IPS-18c (cell line): ENCODE measurements at regions not wholly inside any gene's neighbourhood (a gene's known extent, or its start where the extent isn't known, plus 50 kb on each side); places are given as distances from the start of the nearest gene placed in this dataset.
"Not testable (repeated sequence)": the region's sequence is repeated elsewhere in the genome, so short reads cannot be mapped to it uniquely, and the experiment has no call there.

Source experiments
- H3K4me3 ChIP-seq: 2 replicates; pipeline ENCODE4 v1.7.0; 2013; ENCODE audit warnings: low read depth, mild to moderate bottlenecking, low read length, moderate library complexity; ENCODE audit not compliant: insufficient read depth
- H3K9me3 ChIP-seq: one replicate; pipeline ENCODE4 v1.6.1; 2013; ENCODE audit warnings: mild to moderate bottlenecking, low read length, moderate library complexity; ENCODE audit not compliant: control insufficient read depth, insufficient read depth

DNA sequence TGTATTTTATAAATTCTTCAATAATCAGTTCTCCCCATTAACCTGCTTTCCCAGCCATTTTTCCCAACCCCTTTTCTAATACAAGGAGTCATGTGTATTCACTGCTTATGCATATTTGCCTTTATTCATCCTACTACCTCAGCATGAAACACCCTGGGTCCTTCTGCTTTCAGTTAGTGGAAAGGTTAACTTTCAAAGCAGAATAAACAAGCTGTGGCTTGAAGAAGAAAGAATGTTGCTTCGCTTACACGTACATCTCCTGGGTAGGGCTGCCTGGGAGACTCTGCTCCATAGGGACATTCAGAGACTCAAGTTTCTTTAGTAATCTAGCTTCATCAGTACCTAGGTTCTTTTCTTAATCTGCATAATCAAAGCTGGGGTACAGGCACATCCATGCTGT, 567.8 kb upstream of the SLC10A2 start:
- Histone ChIP-seq H3K9me3 (no peaks in the 10 kb centered on the region), H3K4me3 (no peak overlapping the region)

DNA sequence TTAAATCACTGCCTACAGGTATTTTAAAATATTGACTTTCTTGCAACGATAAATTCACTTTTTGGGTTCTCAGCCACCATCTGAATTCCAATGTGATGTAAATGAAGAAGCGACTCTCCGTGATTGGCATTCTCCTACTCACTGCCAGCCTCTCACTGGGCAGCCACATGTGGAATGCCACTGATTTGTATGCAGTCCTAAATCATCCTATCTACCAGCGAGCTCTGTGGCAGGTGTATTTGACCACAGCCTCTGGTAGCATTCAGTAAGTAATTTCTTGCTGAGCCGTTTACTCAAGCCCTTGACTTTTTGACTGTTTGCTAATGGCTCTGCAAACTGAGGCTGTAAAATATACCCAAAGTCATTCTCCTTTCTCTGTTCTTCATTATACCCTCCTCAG, 559.0 kb upstream of the SLC10A2 start:
- no peaks in the 10 kb centered on the region for H3K9me3 ChIP-seq
- no peak overlapping the region for H3K4me3 ChIP-seq

DNA sequence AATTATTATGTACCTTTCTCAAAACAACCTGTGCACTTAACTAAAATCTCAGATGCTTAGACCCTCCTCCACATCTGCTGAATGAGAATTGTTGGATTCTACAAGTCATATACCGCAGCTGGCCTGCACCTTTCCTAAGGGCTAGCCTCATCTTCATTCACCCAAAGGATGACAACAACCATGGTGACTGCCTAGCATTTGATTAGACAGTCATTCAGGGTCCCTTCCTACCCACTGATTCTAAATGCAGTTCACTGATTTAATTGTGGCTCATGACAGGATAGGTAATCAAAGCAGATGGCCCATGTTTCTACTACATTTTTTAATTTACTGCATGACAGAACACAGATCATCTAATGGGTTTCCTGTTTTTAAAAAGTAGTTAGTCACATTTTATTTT, 551.9 kb upstream of the SLC10A2 start:
- no peaks in the 10 kb centered on the region for H3K9me3 ChIP-seq
- H3K4me3 ChIP-seq, result no peak overlapping the region

DNA sequence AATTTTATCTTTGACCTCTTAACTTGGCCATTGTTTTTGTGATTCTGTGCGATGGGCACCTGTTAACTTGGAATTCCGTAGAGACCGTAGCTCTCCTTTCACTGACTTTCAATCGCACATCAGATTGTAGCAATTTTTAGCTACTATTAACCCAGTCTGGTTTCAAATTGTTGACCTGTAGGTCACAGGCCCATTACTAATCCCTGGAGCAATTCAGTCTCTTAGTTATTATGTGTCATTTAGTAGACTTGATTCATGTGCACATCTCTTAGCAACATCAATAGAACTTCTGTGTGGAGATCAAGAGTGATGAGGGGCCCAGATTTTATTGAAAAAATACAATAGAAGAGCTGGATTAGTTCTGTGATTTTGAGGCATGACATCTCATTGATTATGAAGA, 549.6 kb upstream of the SLC10A2 start:
- Histone ChIP-seq H3K9me3 (no peaks in the 10 kb centered on the region), H3K4me3 (no peak overlapping the region)

DNA sequence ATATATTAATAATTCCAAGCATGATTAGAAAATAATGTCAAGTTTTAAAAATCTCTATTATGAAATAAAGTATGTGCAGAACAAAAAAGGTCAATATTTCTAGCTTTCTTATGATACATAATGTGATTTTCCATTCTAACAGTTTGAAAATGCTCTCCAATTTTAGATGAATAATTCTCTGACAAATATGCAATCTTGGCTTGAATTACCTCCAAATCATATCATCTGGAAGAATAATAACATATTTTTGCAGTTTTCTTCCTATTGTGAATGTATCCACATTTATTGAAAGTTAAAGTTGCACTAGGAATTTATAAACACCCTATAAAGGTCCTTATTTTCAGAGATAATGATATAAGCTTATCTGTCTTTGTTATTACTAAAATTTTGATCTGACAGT, 548.5 kb upstream of the SLC10A2 start:
- H3K4me3 ChIP-seq, result no peak overlapping the region

DNA sequence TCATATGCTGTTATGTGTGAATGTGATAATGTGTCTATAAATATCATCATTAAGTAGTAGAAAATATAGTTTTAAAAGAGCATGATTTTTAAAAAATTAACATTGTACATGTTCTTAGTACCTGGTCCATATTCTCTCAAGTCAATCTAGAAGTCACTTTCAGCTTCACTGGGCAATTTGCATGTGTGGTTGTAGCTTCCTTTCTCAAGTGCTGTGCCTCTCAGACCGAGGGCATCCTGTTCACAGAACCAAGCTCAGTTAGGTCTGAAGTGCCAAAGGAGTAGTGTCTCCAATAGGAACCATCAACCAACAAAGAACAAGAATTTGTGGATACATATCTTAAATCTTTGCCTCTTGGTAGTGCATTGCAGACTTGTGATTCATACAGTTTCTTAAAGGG, 541.8 kb upstream of the SLC10A2 start:
- H3K9me3 ChIP-seq, result no peaks in the 10 kb centered on the region
- H3K4me3 ChIP-seq, result no peak overlapping the region

More for the DNA sequence above, 548.5 kb upstream of the SLC10A2 start:
- no peaks in the 10 kb centered on the region for H3K9me3 ChIP-seq

DNA sequence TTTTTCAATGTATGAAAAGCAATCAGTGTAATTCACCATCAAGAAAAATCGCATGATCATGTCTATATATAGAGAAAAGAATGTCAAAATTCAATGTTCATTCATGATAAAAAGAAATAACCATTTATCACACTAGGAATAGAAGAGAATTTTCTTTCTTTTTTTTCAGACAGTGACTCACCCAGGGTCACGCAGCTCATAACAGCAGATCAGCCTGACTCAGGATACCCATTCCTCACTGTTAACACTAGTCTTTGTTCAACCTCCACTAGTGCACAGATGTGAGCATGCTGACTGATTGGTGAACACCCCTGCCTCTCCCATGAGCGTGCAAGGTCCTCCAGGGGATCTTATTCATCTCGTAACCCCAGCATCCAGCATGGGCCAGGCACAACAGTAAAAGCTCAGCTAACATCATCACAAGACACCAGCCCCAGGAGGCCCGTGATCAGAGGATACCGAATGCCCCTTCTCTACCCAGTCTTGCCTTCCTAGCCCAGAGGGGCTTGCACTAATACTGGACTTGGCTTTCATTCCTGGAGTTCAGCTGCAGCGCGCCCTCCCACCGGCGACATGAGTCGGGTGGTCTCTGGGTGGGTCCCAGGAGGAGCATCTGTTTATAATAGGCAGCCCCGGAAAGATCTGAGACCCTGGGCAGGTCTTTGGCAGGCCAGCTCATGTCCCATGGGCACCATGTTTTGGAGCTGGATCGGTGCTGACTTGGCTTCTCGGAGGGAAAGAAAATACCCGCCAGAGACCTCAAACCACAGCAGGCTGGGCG, 539.5 kb upstream of the SLC10A2 start:
- peaks cover 2% of the 10 kb centered on the region for H3K9me3 ChIP-seq

DNA sequence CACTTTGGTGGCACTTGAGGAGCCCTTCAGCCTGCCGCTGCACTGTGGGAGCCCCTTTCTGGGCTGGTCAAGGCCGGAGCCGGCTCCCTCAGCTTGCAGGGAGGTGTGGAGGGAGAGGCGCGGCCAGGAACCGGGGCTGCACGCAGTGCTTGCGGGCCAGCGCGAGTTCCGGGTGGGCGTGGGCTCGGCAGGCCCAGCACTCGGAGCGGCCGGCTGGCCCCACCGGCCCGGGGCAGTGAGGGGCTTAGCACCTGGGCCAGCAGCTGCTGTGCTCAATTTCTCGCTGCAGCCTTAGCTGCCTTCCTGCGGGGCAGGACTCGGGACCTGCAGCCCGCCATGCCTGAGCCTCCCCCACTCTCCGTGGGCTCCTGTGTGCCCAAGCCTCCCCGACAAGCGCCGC, 533.7 kb upstream of the SLC10A2 start:
- not testable (repeated sequence) for H3K9me3 ChIP-seq, H3K4me3 ChIP-seq

More for the DNA sequence above, 539.5 kb upstream of the SLC10A2 start:
- H3K4me3 ChIP-seq, result no peak overlapping the region

DNA sequence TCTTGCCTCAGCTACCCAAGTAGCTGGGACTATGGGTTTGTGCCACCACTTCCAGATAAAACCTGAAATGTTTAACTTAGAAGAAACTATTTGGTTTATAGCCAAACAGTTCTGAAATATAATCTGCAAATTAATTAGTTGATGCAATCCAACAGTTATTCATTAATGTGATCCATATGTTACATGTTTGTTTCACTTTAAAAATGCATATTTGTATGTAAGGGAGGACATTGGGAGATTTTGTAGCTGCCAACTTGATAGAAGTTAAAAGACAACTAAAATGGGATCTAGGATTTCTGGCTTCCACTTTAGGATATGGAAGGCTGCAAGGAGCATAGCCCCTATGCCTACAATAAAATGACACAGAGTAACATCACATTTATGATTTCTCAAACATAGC, 532.5 kb upstream of the SLC10A2 start:
- H3K4me3 ChIP-seq, result no peak overlapping the region
- peaks cover 2% of the 10 kb centered on the region for H3K9me3 ChIP-seq

DNA sequence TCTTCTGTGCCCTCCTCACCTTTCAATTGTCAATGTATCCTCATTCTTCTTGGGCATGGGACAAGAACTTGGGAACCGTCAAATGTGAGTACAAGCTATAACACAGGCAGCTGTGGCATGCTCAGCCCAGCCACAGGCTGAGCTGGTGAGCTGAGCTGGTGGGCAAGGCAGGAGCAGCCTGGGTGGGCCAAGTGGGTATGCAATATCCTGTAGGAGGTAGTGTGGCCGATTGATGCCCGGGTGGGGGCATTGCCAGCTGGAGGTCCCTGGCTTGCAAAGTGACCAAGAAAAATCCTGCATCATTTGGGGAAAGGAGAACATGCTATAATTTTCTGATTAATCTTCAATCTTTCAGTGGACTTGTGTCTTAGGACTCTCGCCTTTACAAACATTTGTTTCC, 507.2 kb upstream of the SLC10A2 start:
- Histone ChIP-seq H3K4me3 (no peak overlapping the region), H3K9me3 (peaks cover 3% of the 10 kb centered on the region)

DNA sequence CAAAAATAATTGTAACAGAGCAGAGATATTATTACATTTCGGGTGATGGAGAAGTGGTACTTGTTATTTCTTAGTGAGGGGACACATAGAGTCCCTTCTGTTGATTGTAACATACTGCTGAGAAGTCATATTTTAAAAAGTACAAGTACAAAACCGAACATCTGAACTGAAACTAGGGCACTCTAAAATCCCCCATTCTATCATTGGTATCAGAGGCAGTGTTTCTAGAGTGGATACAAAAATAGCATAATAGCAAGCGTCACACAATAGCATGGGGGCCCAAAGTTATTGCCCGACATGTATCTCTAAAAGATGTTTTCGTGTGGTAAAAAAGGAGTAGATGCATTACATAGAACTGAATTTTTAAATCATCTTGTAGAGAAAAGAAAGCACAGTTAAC, 502.1 kb upstream of the SLC10A2 start:
- Histone ChIP-seq H3K4me3 (no peak overlapping the region), H3K9me3 (peaks cover 3% of the 10 kb centered on the region)

DNA sequence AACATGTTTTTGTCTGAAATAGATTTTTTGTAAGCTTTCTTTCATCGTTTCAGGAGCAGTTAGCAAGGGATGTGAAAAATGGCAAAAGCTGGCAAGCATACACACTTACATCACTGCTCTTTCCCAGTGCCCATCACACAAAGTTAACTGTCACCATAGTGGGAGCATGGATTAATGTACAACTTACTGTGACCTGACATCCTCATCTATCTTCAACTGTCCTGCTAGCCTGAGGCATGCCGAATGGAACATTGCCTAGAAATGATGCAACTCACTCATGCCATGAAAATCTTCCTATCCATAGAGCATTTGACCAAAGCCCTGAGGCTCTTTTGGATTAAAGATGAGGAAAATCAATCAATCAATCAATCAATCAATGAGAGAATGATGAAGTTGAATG, 491.7 kb upstream of the SLC10A2 start:
- Histone ChIP-seq H3K9me3 (no peaks in the 10 kb centered on the region), H3K4me3 (no peak overlapping the region)

DNA sequence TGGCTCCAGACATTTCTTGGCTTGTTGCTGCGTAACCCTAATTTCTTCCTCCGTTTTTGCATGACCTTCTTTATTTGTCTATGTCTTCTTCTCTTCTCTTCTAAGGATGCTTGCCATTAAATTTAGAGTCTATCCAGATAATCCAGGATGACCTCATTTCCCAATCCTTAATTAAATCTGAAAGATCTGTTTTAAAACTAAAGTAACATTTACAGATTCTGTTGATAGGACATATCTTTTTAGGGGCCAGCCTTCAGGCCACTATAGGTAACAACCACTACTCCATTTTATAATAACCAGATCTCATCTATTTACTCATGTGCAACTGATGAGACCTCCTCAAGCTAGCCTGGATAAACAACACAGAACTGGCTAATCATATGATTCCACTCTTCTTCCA, 490.5 kb upstream of the SLC10A2 start:
- Histone ChIP-seq H3K4me3 (no peak overlapping the region), H3K9me3 (no peaks in the 10 kb centered on the region)

DNA sequence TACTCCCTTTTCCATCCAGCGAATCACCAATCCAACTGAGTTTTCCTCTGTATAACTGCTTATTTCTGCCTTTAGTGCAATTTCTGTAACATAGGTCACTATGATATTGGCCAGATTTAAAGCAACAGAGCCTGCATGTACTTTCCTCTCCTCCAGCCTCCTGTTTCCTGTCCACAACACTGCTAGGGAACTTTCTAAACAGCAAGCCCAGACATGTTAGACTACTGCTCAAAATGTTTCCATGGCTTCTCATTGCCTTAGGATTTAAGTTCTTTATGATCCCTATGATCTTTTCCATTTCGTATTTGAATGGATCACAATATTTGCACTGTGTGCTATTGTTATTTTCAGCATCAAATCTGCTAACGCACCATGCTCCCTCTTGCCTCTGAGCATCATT, 481.7 kb upstream of the SLC10A2 start:
- no peak overlapping the region for H3K4me3 ChIP-seq

DNA sequence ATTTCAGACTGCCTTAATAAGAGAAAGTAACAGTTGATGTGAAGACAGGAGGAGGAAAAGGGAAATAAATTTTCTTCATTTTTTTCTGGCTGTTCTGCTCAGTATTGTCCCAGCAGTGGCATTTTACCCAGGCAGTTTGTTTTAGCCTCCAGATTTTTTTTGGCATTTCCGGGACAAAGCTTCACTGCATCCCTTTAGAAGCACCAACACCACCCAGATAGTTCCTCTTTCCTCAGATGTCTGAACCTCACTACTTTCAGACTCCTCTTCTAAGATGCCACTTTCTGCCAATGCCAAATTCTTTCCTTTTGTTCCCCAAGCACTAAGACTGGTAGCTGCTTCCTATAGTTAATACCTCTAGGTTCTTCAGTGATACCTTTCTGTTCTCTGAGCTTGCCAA, 480.1 kb upstream of the SLC10A2 start:
- Histone ChIP-seq H3K9me3 (no peaks in the 10 kb centered on the region), H3K4me3 (no peak overlapping the region)

More for the DNA sequence above, 481.7 kb upstream of the SLC10A2 start:
- no peaks in the 10 kb centered on the region for H3K9me3 ChIP-seq

DNA sequence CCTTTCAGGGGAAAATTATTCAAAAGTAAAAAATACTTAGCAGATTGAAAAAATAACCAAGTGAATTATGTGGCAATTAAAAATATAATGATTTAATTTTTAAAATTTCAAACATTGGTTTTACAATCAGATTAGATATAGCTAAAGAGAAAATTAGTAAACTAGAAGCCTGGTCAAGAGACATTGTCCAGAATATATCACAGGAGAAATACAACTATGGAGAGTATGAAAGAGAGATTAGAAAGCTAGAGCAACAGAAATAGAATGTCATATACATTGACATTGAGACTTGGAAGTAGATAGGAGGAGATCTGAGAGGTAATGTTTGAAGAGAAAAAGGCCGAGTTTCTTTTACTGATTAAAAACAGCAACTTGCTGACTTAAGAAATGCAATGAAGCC, 476.4 kb upstream of the SLC10A2 start:
- no peak overlapping the region for H3K4me3 ChIP-seq
- H3K9me3 ChIP-seq, result no peaks in the 10 kb centered on the region

DNA sequence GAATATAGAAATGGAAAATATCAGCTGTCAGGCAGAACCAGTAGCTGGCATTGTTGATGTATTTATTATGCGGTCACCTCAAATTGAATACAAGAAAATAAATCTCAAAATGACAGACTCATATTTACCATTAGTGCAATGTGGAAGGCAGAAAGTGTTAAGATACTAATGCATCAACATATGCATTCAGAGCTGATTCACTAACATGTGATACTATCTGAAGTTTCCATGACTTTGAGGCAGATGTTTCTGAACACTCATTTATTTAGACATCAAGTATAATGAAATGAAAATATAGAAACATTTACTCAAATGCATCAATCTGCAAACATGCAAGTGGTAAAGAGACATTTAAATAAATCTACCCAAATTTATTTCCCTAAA, 474.2 kb upstream of the SLC10A2 start:
- no peaks in the 10 kb centered on the region for H3K9me3 ChIP-seq
- H3K4me3 ChIP-seq, result no peak overlapping the region

DNA sequence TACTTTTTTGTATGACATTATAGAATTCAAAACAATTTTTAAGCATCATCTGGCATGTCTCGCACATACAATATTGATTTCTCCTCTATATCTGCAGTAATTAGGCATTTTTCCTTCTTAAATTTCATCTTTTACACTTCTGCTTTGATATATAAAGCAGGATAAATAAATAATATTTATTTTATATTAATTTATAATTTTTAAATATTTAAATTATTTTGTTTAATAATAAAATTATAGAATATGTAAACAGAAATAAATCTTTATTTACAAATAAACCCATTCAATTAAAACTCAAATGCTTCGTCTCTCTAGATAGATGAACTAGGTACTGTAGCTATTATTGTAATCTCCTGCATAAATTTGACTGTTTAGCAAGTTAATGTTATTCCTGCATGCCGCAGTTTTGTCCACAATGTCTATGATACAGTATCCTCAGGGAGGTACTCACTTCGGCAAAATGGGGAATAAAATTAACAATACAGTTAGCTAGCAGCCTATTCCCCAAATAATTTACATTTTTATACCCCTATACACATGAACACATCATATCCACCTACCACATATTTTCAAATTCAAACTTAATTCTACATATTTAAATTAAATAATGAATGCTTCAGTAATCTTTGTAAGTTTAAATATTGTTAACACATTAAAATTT, 473.6 kb upstream of the SLC10A2 start:
- H3K4me3 ChIP-seq, result no peak overlapping the region

DNA sequence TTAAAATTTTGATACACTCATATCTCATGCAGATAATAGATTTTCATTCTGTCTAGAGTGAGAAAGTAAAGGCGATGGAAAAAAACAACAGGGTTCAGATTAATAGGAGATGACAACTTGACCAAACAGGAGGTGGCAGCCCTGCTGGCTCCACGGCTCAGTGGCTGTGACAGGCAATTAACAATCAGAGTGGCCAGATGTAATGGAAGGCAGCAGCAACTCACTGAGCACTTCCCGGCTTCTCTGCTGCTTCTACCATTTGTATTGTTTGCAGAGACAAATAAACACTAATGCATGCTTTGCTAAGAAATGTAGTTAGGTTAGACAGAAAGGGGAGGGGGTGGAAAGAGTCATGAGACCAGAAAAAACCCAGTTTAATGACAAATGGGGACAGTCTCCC, 473.0 kb upstream of the SLC10A2 start:
- Histone ChIP-seq H3K9me3 (no peaks in the 10 kb centered on the region), H3K4me3 (no peak overlapping the region)

More for the DNA sequence above, 473.6 kb upstream of the SLC10A2 start:
- no peaks in the 10 kb centered on the region for H3K9me3 ChIP-seq
